ENCODE measurements at regions not wholly inside any gene's neighbourhood (a gene's known extent, or its start where the extent isn't known, plus 50 kb on each side); places are given as distances from the start of the nearest gene placed in this dataset.

- no peak for TF ChIP-seq ZNF292 (tag by site-specific recombination; IDR thresholded peaks at IDR 0.05; ENCODE audit: borderline replicate concordance, low read depth)
- TF ChIP-seq, protein P1, sequence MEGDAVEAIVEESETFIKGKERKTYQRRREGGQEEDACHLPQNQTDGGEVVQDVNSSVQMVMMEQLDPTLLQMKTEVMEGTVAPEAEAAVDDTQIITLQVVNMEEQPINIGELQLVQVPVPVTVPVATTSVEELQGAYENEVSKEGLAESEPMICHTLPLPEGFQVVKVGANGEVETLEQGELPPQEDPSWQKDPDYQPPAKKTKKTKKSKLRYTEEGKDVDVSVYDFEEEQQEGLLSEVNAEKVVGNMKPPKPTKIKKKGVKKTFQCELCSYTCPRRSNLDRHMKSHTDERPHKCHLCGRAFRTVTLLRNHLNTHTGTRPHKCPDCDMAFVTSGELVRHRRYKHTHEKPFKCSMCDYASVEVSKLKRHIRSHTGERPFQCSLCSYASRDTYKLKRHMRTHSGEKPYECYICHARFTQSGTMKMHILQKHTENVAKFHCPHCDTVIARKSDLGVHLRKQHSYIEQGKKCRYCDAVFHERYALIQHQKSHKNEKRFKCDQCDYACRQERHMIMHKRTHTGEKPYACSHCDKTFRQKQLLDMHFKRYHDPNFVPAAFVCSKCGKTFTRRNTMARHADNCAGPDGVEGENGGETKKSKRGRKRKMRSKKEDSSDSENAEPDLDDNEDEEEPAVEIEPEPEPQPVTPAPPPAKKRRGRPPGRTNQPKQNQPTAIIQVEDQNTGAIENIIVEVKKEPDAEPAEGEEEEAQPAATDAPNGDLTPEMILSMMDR (tag by site-specific recombination; IDR thresholded peaks at IDR 0.05) = no peak
- TF ChIP-seq, protein P2, sequence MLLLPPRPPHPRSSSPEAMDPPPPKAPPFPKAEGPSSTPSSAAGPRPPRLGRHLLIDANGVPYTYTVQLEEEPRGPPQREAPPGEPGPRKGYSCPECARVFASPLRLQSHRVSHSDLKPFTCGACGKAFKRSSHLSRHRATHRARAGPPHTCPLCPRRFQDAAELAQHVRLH (tag by site-specific recombination; IDR thresholded peaks at IDR 0.05) = no peak
These were observed 67.1 kb upstream of the HABP2 start for GRCh38 chr10:113485736-113486135.

Data from HEK293 (cell line).